H1 (cell line): ENCODE measurements at regions not wholly inside any gene's neighbourhood (a gene's known extent, or its start where the extent isn't known, plus 50 kb on each side); places are given as distances from the start of the nearest gene placed in this dataset.

Source experiments
- CBX8 ChIP-seq: fragments of 300-800, 300-1000 bp; sonication (generic); IDR thresholded peaks from 2 replicates; pipeline ENCODE4 v1.7.1; 2016; ENCODE audit warnings: low read depth, low read length, borderline replicate concordance
- EGR1 ChIP-seq: IDR thresholded peaks from 2 replicates; pipeline ENCODE4 v1.6.1; 2011; ENCODE audit warnings: low read depth, low read length, borderline replicate concordance
- NANOG ChIP-seq: IDR thresholded peaks from 2 replicates; pipeline ENCODE4 v1.6.1; 2011; ENCODE audit warnings: low read length, low read depth, mild to moderate bottlenecking, inconsistent platforms; ENCODE audit not compliant: insufficient read depth, poor library complexity, severe bottlenecking
- TAF7 ChIP-seq: optimal IDR thresholded peaks from 2 replicates; pipeline ENCODE3; 2011; ENCODE audit warnings: low read depth, mild to moderate bottlenecking, inconsistent platforms, low read length, moderate library complexity, borderline replicate concordance

DNA sequence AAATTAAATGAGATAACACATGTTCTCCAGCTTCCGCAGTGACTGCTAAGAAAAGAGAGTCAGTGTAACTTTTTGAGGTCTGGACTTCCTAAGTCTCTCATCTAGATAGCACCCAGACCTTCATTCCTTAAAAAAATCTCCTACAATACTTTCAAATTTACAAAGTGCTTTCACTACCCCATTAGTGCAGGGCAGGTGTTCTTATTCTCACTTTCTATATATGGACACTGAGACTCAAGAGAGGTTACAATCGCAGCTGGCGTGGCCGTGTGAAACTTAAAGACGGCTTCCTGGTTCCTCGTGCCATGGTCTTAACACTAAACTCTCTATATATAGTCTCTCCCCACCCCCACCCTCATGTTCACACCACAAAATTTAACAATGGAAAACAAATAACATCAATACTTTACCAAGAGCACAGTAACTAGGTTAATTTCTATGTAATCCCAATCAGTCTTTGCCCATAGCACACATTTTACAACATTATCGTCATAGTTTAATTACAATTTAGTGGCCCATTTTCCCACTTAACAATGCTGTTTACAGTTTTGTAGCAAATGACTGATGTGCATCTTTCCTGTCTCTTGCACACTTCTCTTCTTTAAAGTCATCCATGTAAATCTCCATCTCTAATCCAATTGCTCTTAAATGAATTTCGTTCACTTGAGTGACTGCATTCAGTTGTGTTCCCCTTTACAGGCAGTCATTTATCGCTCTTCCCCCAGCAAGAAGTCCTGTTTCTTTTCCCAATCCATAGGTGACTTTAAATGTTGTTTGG is 78.8 kb upstream of the ARID1B start (continued):
- TF ChIP-seq NANOG, result no peak
- TF ChIP-seq EGR1, result no peak
- TF ChIP-seq TAF7, result no peak
- TF ChIP-seq CBX8, result no peak
